DND-41 (cell line): ENCODE measurements at regions not wholly inside any gene's neighbourhood (a gene's known extent, or its start where the extent isn't known, plus 50 kb on each side); places are given as distances from the start of the nearest gene placed in this dataset.

ENCODE experiments used
- EZH2 ChIP-seq: IDR thresholded peaks from 3 replicates; pipeline ENCODE4 v1.6.1; 2012; ENCODE audit warnings: borderline replicate concordance, low read depth, mild to moderate bottlenecking, moderate library complexity, low read length, inconsistent platforms; ENCODE audit not compliant: severe bottlenecking
- TF ChIP-seq, protein P1 (sequence below): IDR thresholded peaks from 2 replicates; pipeline ENCODE4 v1.5.1; 2012; ENCODE audit warnings: borderline replicate concordance, low read length, moderate library complexity, mild to moderate bottlenecking; ENCODE audit not compliant: poor library complexity, severe bottlenecking; ENCODE audit errors: extremely low read depth

DNA sequence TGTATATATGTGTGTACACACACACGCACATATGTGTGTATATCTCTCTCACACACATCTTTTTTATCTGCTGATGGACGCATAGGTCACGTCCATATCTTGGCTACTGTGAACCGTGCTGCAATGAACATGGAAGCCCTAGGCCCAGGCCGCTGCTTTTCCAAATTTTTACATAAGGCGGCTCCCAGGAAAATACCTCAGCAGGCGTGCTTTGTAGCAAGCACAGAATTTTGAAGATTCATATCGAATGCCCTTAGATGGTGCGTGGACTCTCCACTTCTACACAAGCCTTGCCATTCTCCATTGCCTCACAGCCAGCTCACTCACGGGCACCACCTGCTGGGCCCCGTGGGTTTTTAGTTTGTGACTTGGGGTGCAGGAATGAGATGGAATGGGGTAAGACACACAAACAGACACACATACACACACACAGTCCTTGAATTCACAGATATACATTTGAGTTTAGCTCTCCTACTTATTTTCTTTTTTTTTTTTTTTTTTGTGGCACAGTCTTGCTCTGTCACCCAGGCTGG is 57.9 kb upstream of the RNF32 start:
- TF ChIP-seq, protein P1, sequence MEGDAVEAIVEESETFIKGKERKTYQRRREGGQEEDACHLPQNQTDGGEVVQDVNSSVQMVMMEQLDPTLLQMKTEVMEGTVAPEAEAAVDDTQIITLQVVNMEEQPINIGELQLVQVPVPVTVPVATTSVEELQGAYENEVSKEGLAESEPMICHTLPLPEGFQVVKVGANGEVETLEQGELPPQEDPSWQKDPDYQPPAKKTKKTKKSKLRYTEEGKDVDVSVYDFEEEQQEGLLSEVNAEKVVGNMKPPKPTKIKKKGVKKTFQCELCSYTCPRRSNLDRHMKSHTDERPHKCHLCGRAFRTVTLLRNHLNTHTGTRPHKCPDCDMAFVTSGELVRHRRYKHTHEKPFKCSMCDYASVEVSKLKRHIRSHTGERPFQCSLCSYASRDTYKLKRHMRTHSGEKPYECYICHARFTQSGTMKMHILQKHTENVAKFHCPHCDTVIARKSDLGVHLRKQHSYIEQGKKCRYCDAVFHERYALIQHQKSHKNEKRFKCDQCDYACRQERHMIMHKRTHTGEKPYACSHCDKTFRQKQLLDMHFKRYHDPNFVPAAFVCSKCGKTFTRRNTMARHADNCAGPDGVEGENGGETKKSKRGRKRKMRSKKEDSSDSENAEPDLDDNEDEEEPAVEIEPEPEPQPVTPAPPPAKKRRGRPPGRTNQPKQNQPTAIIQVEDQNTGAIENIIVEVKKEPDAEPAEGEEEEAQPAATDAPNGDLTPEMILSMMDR, result peak; percentile 40
- no peak for TF ChIP-seq EZH2
